Keratinocyte (primary cell): ENCODE measurements at regions not wholly inside any gene's neighbourhood (a gene's known extent, or its start where the extent isn't known, plus 50 kb on each side); places are given as distances from the start of the nearest gene placed in this dataset.

Source experiments
- EZH2 ChIP-seq: IDR thresholded peaks from one replicate; pipeline ENCODE4 v1.6.1; 2012; ENCODE audit warnings: inconsistent platforms, mild to moderate bottlenecking, low read length, moderate library complexity
- TF ChIP-seq, protein P1 (sequence below), 3 experiments: IDR thresholded peaks in 1 of 3; conservative IDR thresholded peaks in 1 of 3; optimal IDR thresholded peaks in 1 of 3; 2 replicates in 2 of 3; 3 replicates in 1 of 3; pipeline versions ENCODE3 to v1.5.1; 2011; ENCODE audit warnings: low read length in 3 of 3, mild to moderate bottlenecking in 3 of 3, moderate library complexity in 2 of 3, control low read depth in 1 of 3, inconsistent platforms in 1 of 3; ENCODE audit not compliant: insufficient read depth in 2 of 3; ENCODE audit errors: extremely low read depth in 1 of 3

- TF ChIP-seq, protein P1, sequence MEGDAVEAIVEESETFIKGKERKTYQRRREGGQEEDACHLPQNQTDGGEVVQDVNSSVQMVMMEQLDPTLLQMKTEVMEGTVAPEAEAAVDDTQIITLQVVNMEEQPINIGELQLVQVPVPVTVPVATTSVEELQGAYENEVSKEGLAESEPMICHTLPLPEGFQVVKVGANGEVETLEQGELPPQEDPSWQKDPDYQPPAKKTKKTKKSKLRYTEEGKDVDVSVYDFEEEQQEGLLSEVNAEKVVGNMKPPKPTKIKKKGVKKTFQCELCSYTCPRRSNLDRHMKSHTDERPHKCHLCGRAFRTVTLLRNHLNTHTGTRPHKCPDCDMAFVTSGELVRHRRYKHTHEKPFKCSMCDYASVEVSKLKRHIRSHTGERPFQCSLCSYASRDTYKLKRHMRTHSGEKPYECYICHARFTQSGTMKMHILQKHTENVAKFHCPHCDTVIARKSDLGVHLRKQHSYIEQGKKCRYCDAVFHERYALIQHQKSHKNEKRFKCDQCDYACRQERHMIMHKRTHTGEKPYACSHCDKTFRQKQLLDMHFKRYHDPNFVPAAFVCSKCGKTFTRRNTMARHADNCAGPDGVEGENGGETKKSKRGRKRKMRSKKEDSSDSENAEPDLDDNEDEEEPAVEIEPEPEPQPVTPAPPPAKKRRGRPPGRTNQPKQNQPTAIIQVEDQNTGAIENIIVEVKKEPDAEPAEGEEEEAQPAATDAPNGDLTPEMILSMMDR (optimal IDR thresholded peaks at IDR 0.05 in 1 of 3, IDR thresholded peaks at IDR 0.05 in 1 of 3, conservative IDR thresholded peaks at IDR 0.05 in 1 of 3; ENCODE audit: extremely low read depth in 1 of 3, insufficient read depth in 2 of 3, low read length in 3 of 3), result no peak
- no peak for TF ChIP-seq EZH2
These were observed 176.8 kb downstream of the TBX5 start for GRCh38 chr12:114229150-114229549.
